ENCODE measurements at regions not wholly inside any gene's neighbourhood (a gene's known extent, or its start where the extent isn't known, plus 50 kb on each side); places are given as distances from the start of the nearest gene placed in this dataset.
A peak's percentile ranks its signal among the peaks of the same experiment; 100 is the strongest.

DNA sequence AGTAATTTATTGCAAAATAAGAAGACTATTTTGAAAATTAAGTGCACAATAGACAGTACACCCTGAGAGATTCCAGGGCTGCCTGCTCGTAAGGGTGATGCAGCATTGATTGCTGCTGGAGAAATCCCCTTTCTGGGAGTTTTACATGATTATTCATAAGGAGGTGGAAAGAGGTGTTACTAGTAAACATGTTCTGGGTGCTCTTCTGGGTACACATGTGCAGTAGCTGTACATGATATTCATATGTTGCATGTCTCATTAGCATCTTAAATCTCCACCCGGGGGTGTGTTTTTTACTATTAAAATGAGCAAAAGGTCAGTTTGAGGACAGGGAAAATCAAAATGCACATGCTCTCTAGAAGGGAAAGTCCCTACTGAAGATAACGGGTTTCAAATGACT lies 264.8 kb downstream of the CDK5RAP2 start:
- Histone ChIP-seq H3K9ac (ENCODE audit: low read length) (no peak overlapping the region), H3K27ac (ENCODE audit: low read length, poor library complexity, severe bottlenecking) (no peak overlapping the region), H2BK5ac (ENCODE audit: low read depth, low read length, poor library complexity, severe bottlenecking) (no peak overlapping the region), H3K4me2 (ENCODE audit: low read length, poor library complexity, severe bottlenecking) (no peak overlapping the region), H3K23ac (ENCODE audit: low read length in 2 of 2) (no peak overlapping the region), H3K27me3 (ENCODE audit: control insufficient read depth in 1 of 2, insufficient read depth in 1 of 2, low read length in 2 of 2) (no peaks in the 10 kb centered on the region), H2BK120ac (ENCODE audit: low read depth, low read length) (no peak overlapping the region), H3K36me3 (ENCODE audit: control insufficient read depth in 1 of 2, insufficient read depth in 2 of 2, low read depth in 1 of 2, low read length in 2 of 2) (no peaks in the 10 kb centered on the region), H4K8ac (ENCODE audit: low read length) (no peak overlapping the region), H3K4ac (ENCODE audit: low read depth in 1 of 2, low read length in 2 of 2) (no peak overlapping the region), H2BK15ac (ENCODE audit: low read depth, poor library complexity, severe bottlenecking) (no peak overlapping the region), H3K9me3 (ENCODE audit: control insufficient read depth, low read length) (no peaks in the 10 kb centered on the region), H3K14ac (ENCODE audit: low read length in 2 of 2) (no peak overlapping the region), H2AFZ (ENCODE audit: low read depth, low read length) (no peak overlapping the region), H4K91ac (ENCODE audit: low read length) (no peak overlapping the region), H3K18ac (ENCODE audit: low read depth in 1 of 2, low read length in 2 of 2) (no peak overlapping the region), H2AK5ac (ENCODE audit: low read length, severe bottlenecking) (no peak overlapping the region), H3K79me1 (replicated peaks; ENCODE audit: low read length, poor library complexity, severe bottlenecking) (no peaks in the 10 kb centered on the region), H3K4me3 (ENCODE audit: insufficient read depth in 1 of 2, low read depth in 1 of 2, low read length in 2 of 2) (no peak overlapping the region), H3K4me1 (ENCODE audit: control insufficient read depth, insufficient read depth, low read depth, low read length) (no peaks in the 10 kb centered on the region), H2BK12ac (ENCODE audit: low read length in 2 of 2) (no peak overlapping the region)
- WGBS: 67% methylated on average over 3 of the region's 3 CpGs
- no peak for DNase-seq

DNA sequence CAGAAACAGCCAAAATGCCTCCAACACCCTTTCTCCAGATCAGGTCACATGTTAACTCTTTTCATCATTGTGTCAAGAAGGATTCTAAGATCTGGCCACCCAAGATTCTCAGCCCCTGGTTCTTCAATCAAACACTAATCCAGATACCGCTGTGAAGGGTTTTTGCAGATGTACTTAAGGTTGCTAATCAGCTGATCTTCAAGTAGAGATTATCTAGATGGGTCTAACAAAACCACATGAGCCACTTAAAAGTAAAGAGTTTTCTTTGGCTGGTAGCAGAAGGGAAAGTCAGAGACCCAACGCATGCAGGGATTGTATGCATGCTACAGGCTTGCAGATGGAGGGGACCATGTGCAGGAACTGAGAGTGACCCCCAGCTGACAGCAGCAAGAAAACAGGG lies 267.9 kb downstream of the CDK5RAP2 start:
- Histone ChIP-seq H3K9me3 (ENCODE audit: control insufficient read depth, low read length) (no peaks in the 10 kb centered on the region), H3K4ac (ENCODE audit: low read depth in 1 of 2, low read length in 2 of 2) (no peak overlapping the region), H2BK5ac (ENCODE audit: low read depth, low read length, poor library complexity, severe bottlenecking) (no peak overlapping the region), H3K23ac (ENCODE audit: low read length in 2 of 2) (no peak overlapping the region), H3K4me2 (ENCODE audit: low read length, poor library complexity, severe bottlenecking) (no peak overlapping the region), H3K14ac (ENCODE audit: low read length in 2 of 2) (no peak overlapping the region), H3K4me1 (ENCODE audit: control insufficient read depth, insufficient read depth, low read depth, low read length) (no peaks in the 10 kb centered on the region), H3K27me3 (ENCODE audit: control insufficient read depth in 1 of 2, insufficient read depth in 1 of 2, low read length in 2 of 2) (peaks cover 0 to 11% of the 10 kb centered on the region in 2 experiments), H3K18ac (ENCODE audit: low read depth in 1 of 2, low read length in 2 of 2) (no peak overlapping the region), H3K79me1 (replicated peaks; ENCODE audit: low read length, poor library complexity, severe bottlenecking) (no peaks in the 10 kb centered on the region), H2BK15ac (ENCODE audit: low read depth, poor library complexity, severe bottlenecking) (no peak overlapping the region), H3K9ac (ENCODE audit: low read length) (no peak overlapping the region), H2AFZ (ENCODE audit: low read depth, low read length) (no peak overlapping the region), H4K8ac (ENCODE audit: low read length) (no peak overlapping the region), H2BK12ac (ENCODE audit: low read length in 2 of 2) (no peak overlapping the region), H4K91ac (ENCODE audit: low read length) (no peak overlapping the region), H3K4me3 (ENCODE audit: insufficient read depth in 1 of 2, low read depth in 1 of 2, low read length in 2 of 2) (no peak overlapping the region), H3K36me3 (ENCODE audit: control insufficient read depth in 1 of 2, insufficient read depth in 2 of 2, low read depth in 1 of 2, low read length in 2 of 2) (no peaks in the 10 kb centered on the region), H2BK120ac (ENCODE audit: low read depth, low read length) (no peak overlapping the region), H3K27ac (ENCODE audit: low read length, poor library complexity, severe bottlenecking) (no peak overlapping the region), H2AK5ac (ENCODE audit: low read length, severe bottlenecking) (no peak overlapping the region)
- DNase-seq: no peak
- 70% methylated on average over 2 of the region's 2 CpGs for WGBS

DNA sequence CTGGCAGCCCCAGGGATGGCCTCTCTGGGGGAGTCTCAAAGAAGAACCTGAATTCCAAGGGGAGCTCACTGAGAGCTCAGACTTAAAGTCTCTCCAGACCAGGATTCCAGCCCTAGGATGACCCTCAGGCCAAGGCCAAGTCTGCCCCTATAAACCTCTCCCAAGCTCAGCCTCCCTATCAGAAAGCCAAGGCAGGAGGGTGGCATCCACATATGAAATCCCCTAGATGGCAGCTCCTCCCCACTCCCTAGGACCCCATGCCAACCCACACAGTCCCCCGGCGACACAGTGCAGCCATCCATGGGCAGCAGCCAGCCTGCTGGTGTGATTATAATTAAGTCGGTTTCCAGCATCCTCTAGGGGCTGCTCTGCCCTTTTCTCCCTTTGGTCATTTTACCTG lies 269.9 kb downstream of the CDK5RAP2 start:
- no peak overlapping the region for H2AK5ac ChIP-seq (ENCODE audit: low read length, severe bottlenecking)
- no peak overlapping the region for H3K23ac ChIP-seq (ENCODE audit: low read length in 2 of 2)
- no peak overlapping the region for H2BK5ac ChIP-seq (ENCODE audit: low read depth, low read length, poor library complexity, severe bottlenecking)
- H3K14ac ChIP-seq (ENCODE audit: low read length in 2 of 2): no peak overlapping the region
- WGBS: 79% methylated on average over 3 of the region's 3 CpGs
- H3K79me1 ChIP-seq (replicated peaks; ENCODE audit: low read length, poor library complexity, severe bottlenecking): no peaks in the 10 kb centered on the region
- no peak overlapping the region for H4K91ac ChIP-seq (ENCODE audit: low read length)
- H3K27ac ChIP-seq (ENCODE audit: low read length, poor library complexity, severe bottlenecking): no peak overlapping the region
- no peak overlapping the region for H3K9ac ChIP-seq (ENCODE audit: low read length)
- H2BK120ac ChIP-seq (ENCODE audit: low read depth, low read length): no peak overlapping the region
- no peak overlapping the region for H3K4me3 ChIP-seq (ENCODE audit: insufficient read depth in 1 of 2, low read depth in 1 of 2, low read length in 2 of 2)
- no peak overlapping the region for H2BK12ac ChIP-seq (ENCODE audit: low read length in 2 of 2)
- no peak for DNase-seq
- no peaks in the 10 kb centered on the region for H3K4me1 ChIP-seq (ENCODE audit: control insufficient read depth, insufficient read depth, low read depth, low read length)
- H3K9me3 ChIP-seq (ENCODE audit: control insufficient read depth, low read length): no peaks in the 10 kb centered on the region
- no peak overlapping the region for H2BK15ac ChIP-seq (ENCODE audit: low read depth, poor library complexity, severe bottlenecking)
- no peaks in the 10 kb centered on the region for H3K36me3 ChIP-seq (ENCODE audit: control insufficient read depth in 1 of 2, insufficient read depth in 2 of 2, low read depth in 1 of 2, low read length in 2 of 2)
- H2AFZ ChIP-seq (ENCODE audit: low read depth, low read length): no peak overlapping the region
- no peak overlapping the region for H4K8ac ChIP-seq (ENCODE audit: low read length)
- H3K4ac ChIP-seq (ENCODE audit: low read depth in 1 of 2, low read length in 2 of 2): no peak overlapping the region
- peaks cover 10 to 20% of the 10 kb centered on the region in 2 experiments for H3K27me3 ChIP-seq (ENCODE audit: control insufficient read depth in 1 of 2, insufficient read depth in 1 of 2, low read length in 2 of 2)
- H3K18ac ChIP-seq (ENCODE audit: low read depth in 1 of 2, low read length in 2 of 2): no peak overlapping the region
- H3K4me2 ChIP-seq (ENCODE audit: low read length, poor library complexity, severe bottlenecking): no peak overlapping the region

DNA sequence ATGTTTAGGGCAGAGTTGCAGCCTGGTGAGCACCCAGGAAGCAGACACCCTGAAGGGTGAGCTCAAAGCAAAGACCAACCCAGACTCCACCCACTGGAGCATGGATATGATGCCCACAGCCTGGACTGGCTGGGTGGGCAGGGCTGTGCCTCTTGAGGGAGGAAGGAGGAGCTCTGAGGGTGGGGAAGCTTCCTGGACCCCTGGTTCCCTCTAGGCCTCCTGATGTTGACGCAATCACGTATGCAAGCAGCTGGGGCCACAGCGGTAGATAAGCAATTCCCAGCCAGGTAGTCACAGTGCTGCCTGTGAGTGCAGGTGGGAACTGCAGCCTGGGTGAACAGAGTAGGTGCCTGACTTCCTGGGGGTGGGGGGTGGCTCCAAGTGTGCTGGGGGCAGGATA lies 271.5 kb downstream of the CDK5RAP2 start:
- Histone ChIP-seq H3K9ac (ENCODE audit: low read length) (no peak overlapping the region), H2BK12ac (ENCODE audit: low read length in 2 of 2) (no peak overlapping the region), H2AK5ac (ENCODE audit: low read length, severe bottlenecking) (no peak overlapping the region), H3K18ac (ENCODE audit: low read depth in 1 of 2, low read length in 2 of 2) (no peak overlapping the region), H3K4me1 (ENCODE audit: control insufficient read depth, insufficient read depth, low read depth, low read length) (no peaks in the 10 kb centered on the region), H4K91ac (ENCODE audit: low read length) (no peak overlapping the region), H3K27ac (ENCODE audit: low read length, poor library complexity, severe bottlenecking) (no peak overlapping the region), H3K79me1 (replicated peaks; ENCODE audit: low read length, poor library complexity, severe bottlenecking) (no peaks in the 10 kb centered on the region), H3K14ac (ENCODE audit: low read length in 2 of 2) (no peak overlapping the region), H3K4me3 (ENCODE audit: insufficient read depth in 1 of 2, low read depth in 1 of 2, low read length in 2 of 2) (no peak overlapping the region), H3K23ac (ENCODE audit: low read length in 2 of 2) (no peak overlapping the region), H3K27me3 (ENCODE audit: control insufficient read depth in 1 of 2, insufficient read depth in 1 of 2, low read length in 2 of 2) (peaks cover 10 to 22% of the 10 kb centered on the region in 2 experiments), H2BK5ac (ENCODE audit: low read depth, low read length, poor library complexity, severe bottlenecking) (no peak overlapping the region), H3K36me3 (ENCODE audit: control insufficient read depth in 1 of 2, insufficient read depth in 2 of 2, low read depth in 1 of 2, low read length in 2 of 2) (no peaks in the 10 kb centered on the region), H2AFZ (ENCODE audit: low read depth, low read length) (no peak overlapping the region), H2BK120ac (ENCODE audit: low read depth, low read length) (no peak overlapping the region), H3K4me2 (ENCODE audit: low read length, poor library complexity, severe bottlenecking) (no peak overlapping the region), H2BK15ac (ENCODE audit: low read depth, poor library complexity, severe bottlenecking) (no peak overlapping the region), H3K9me3 (ENCODE audit: control insufficient read depth, low read length) (no peaks in the 10 kb centered on the region), H4K8ac (ENCODE audit: low read length) (peak overlapping the region; percentile 60), H3K4ac (ENCODE audit: low read depth in 1 of 2, low read length in 2 of 2) (no peak overlapping the region)
- WGBS: 38% methylated on average over 3 of the region's 3 CpGs
- no peak for DNase-seq

Measured in mesenchymal stem cell (in vitro differentiated cells and primary cell).